Mononuclear cell (primary cell): ENCODE measurements at regions not wholly inside any gene's neighbourhood (a gene's known extent, or its start where the extent isn't known, plus 50 kb on each side); places are given as distances from the start of the nearest gene placed in this dataset.

Experiments used
- H3K27me3 ChIP-seq: 2 replicates; pipeline ENCODE4 v1.6.0; 2011; ENCODE audit warnings: low read length, control low read depth; ENCODE audit not compliant: insufficient read depth
- H3K4me1 ChIP-seq: 2 replicates; pipeline ENCODE4 v1.5.1; 2011; ENCODE audit warnings: mild to moderate bottlenecking, low read length, control low read depth; ENCODE audit not compliant: insufficient read depth
- H3K4me3 ChIP-seq: 2 replicates; pipeline ENCODE4 v1.5.1; 2011; ENCODE audit warnings: mild to moderate bottlenecking, low read length, moderate library complexity
- H3K9me3 ChIP-seq: 2 replicates; pipeline ENCODE4 v1.5.1; 2011; ENCODE audit warnings: low read depth, mild to moderate bottlenecking, control low read depth, low read length

DNA sequence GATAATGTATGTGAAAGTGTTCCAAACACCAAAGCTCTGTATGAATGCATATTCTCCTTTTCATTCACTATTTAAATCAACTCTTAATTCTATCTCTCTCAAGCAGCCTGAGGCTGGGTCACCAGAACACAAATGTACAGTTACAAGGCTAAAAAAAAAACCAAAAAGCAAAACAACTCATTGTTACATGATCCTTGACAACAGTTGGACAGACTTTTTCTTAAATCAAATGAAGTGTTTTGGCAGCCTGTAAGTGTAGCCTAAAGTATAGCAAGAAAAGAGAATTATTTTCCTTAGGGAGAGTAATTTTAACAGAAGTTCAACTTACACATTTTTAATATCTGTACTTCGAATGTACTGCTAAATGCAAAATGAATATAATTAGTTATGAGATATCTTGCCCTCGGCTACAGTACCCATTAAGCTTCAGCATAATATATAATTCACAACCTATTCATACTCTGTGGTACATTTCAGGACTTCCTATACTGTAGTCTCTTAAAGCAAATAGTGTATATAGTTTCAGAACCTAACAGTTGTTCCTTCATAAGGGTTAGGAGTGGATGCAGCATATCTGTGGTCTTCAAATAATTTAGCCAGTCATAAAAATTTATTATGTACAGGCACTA, 214.0 kb upstream of the BTG1 start:
- Histone ChIP-seq H3K9me3 (no peaks in the 10 kb centered on the region), H3K4me3 (no peak overlapping the region), H3K4me1 (peaks cover 35% of the 10 kb centered on the region), H3K27me3 (no peaks in the 10 kb centered on the region)

DNA sequence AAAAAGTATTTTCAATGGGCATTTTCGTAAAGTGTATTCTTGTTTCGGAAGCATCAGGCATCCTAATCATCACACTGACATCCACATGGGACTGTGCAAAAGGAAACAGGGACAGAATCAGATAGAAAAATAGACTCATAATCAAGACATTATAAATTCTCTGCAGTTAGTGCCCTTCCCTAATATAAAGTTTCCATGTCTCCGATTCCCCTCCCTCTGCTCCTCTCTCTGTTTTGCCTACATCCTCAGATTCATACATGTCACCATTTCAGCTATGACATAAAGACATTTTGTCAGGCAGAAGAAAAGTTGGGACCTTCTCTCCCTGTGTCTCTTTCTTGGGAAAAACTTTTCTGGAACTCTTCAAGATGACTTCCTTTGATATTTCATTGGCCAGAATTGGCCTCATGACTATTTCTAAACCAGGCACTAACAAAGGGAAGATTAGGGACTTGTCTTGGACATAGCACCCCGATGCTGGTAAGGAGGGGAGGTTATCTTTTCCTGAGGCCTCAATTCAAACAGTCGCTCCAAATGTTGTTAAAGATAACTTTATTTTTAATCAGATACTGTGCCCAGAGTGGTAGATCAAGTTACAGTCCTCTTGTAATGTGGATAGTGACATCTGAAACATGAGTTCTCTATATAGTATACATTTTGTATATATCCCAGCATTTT, 212.1 kb upstream of the BTG1 start:
- no peaks in the 10 kb centered on the region for H3K9me3 ChIP-seq
- peaks cover 15% of the 10 kb centered on the region for H3K4me1 ChIP-seq
- H3K27me3 ChIP-seq = no peaks in the 10 kb centered on the region
- no peak overlapping the region for H3K4me3 ChIP-seq

DNA sequence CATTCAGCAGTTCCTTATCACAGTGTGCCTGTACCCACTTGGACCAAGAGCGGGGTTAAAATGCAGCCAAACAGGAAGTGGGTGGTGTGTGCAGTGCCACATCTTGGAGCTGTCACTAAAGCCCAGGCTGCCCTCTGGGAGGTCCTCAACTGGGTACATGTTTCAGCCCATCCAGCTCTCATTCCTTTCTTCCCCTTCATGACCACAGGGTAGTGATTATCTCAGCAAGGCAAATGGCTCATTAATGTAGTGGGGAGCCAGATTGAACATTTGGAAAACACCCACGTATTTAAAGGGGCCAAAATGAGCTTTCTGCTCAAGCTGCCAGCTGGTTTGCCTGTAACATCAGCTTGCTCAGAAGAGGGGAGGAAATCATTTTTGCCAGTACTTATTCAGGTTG, 210.8 kb upstream of the BTG1 start:
- H3K4me1 ChIP-seq = peaks cover 13% of the 10 kb centered on the region
- no peak overlapping the region for H3K4me3 ChIP-seq
- H3K27me3 ChIP-seq = no peaks in the 10 kb centered on the region
- H3K9me3 ChIP-seq = no peaks in the 10 kb centered on the region

DNA sequence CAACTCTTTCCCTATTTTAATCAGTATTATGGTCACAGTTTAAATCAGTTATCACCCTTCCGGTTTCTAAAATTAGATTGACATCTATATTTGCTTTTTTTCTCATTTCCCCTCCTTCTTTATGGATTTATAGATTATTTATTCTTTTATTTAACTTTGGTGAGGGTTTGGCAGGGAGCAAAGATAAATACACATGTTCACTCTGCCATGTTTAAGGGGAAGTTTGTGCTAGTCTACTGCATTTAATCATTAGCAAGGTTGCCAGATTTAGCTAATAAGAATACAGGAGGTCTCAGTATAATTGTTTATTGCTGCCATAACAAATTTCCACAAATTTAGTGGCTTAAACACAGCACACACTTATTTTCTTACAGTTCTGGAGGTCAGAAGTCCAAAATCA, 204.0 kb upstream of the BTG1 start:
- Histone ChIP-seq H3K9me3 (no peaks in the 10 kb centered on the region), H3K4me1 (no peaks in the 10 kb centered on the region), H3K4me3 (no peak overlapping the region), H3K27me3 (no peaks in the 10 kb centered on the region)

DNA sequence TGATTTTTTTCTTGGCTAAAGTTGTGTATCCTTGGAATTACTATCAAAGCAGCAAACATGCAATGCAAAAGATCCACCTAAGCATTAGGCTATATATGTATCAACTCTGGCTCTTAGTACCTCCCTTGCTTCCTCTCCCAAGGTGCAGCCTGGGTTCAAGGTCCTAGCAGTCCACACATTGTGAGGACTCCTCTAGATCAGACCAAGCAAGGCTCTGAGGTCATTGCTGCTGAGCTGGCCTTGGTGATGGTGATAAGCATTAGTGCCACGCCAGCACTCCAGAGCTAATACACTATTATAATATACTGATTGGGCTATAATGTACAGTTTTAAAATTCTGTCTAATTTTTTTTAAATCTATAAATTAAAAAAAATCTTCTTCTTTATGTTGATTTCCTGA, 196.9 kb upstream of the BTG1 start:
- H3K9me3 ChIP-seq = no peaks in the 10 kb centered on the region
- H3K4me3 ChIP-seq = no peak overlapping the region
- H3K4me1 ChIP-seq = peaks cover 14% of the 10 kb centered on the region
- no peaks in the 10 kb centered on the region for H3K27me3 ChIP-seq

DNA sequence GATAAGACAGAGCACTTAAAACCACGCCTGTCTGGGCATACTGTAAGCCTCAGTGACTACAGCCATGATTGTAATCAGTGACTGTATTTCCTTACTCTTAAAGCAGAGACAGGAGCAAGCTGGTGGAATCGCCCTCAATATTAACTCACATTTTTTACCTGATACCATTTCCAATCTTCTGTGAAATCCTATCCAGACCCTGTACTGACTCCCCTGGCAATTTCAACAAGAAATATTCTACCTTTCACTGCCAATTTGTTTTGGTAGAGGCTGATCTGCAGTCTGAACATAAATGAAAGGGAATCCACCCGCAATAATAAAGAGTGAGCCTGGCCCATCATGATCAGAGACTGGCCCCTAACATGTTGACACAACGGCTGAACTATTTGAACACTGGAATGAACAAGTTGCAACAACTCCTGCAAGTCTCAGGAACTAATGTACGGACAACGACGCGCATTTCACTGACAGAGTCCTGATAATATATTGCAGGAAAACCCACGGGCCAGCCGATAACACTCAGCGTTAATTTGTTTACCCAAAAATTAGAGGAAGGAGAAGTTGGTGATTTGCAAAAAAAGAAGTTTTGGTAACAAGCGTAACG, 195.5 kb upstream of the BTG1 start:
- H3K27me3 ChIP-seq = no peaks in the 10 kb centered on the region
- H3K9me3 ChIP-seq = no peaks in the 10 kb centered on the region
- H3K4me3 ChIP-seq = peak overlapping the region; percentile 11
- H3K4me1 ChIP-seq = peaks cover 14% of the 10 kb centered on the region

DNA sequence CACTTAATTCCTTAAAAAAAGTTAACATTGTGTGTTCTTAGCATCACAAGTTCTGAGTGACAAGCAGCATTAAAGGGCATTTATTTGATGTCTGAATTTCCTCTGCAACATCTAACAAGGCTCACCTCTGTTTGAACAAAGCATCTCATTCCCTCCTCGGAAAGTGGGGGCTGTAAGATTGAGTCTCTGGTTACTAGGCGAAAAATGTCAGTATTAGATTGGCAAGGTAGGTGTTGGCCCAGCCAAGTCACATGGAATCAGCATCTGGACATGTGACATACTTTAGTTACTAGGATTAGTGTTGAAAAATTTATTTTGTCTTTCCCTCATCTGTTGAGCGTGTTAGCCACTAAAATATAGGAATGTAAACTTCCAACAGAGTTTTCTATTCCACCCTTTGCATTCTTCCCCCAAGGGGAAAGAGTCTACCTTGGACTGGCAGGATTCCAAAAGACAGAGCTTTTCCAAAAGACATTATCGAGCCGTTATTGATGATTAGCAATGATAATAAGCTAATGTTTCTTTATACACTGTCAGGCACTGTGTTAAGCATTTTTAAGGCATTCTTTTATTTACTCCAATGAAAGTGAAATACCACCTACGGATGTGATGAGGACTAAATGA, 194.9 kb upstream of the BTG1 start:
- no peaks in the 10 kb centered on the region for H3K9me3 ChIP-seq

DNA sequence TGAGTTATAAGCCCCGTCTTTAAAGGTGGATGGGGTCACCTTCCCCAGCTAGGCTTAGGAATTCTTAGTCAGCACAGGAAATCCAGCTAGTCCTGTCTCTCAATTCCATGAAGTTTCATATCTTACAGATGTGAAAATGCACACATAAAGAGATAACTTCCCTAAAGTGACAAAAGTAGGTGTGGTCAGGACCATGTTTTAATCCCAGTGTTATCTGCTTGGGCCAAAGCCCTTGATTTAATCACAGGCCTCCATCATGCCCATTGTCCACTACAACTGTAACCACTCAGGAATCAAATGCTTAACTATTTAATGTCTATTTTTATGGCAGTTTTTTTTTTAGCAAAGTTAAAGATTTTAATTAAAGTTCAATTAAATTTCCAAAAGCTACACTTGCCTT, 194.4 kb upstream of the BTG1 start:
- peaks cover 14% of the 10 kb centered on the region for H3K4me1 ChIP-seq
- no peaks in the 10 kb centered on the region for H3K27me3 ChIP-seq
- no peak overlapping the region for H3K4me3 ChIP-seq
- no peaks in the 10 kb centered on the region for H3K9me3 ChIP-seq

More for the DNA sequence above, 194.9 kb upstream of the BTG1 start:
- H3K4me3 ChIP-seq = no peak overlapping the region
- H3K27me3 ChIP-seq = no peaks in the 10 kb centered on the region
- H3K4me1 ChIP-seq = peaks cover 14% of the 10 kb centered on the region

DNA sequence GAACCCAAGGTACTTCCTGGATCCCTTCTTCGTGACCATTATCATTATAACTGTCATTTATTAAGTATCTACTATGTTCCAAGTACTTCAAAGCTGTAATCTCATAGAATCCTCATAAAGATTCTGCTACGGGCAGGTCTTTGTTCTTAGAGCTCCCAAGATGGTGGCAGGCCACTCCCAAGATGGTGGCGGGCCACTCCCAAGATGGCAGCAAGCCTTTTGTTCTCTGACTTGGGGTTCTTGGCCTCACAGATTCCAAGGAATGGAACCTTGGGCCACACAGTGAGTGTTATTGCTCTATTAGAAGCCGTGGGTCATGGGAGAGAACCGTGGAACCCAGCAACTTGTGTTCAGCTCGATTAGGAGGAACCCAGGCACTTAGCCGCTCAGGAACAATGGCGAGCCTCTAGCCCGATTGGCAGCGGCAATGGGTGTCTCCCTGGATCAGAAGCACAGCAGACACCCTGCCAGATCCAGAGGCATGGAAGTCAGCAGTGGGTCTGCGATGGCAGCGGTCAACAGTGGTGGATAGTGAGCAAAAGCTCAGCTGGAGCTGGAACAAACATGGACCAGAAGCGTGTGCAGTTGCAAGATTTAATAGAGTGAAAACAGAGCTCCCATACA, 193.7 kb upstream of the BTG1 start:
- H3K27me3 ChIP-seq = no peaks in the 10 kb centered on the region

DNA sequence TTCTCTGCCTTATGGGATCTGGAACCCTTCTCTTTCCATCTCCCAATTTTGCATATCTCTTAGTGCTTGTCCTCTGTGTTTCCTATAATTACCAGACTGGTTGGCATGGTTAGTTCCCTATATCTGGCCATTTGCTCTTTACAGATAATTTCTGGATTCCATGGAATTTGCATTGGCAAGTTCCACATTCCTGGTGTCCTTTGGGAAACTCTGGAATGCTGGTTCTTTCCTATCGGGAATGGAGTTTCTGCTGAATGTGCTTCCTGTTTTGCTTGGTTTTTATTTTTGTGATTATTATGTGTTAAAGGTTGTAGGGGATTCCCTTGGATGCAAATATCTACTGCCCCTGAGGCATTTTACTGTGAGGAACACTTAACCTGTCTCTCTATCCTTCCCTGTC, 193.0 kb upstream of the BTG1 start:
- Histone ChIP-seq H3K4me1 (peaks cover 14% of the 10 kb centered on the region), H3K27me3 (no peaks in the 10 kb centered on the region), H3K4me3 (no peak overlapping the region), H3K9me3 (no peaks in the 10 kb centered on the region)

More for the DNA sequence above, 193.7 kb upstream of the BTG1 start:
- H3K9me3 ChIP-seq = no peaks in the 10 kb centered on the region
- H3K4me3 ChIP-seq = no peak overlapping the region
- peaks cover 14% of the 10 kb centered on the region for H3K4me1 ChIP-seq

DNA sequence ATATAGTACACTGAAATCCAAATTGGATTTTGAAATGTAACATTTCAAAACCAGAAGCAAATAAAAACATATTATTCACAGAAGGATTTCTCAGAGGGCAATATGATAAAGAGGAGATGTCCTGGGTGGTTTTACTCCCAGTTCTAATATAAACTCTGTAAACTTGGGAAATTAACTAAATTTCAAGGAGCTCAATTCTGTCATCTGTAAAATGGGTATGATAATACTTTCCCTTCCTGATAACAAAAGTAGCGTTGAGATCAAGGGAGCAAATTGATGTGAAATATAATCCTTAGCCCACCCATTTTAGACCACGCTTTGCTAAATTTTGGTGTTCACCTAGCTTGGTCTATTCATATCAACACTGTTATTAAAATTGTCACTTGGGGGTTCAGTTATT, 192.5 kb upstream of the BTG1 start:
- Histone ChIP-seq H3K4me3 (no peak overlapping the region), H3K27me3 (no peaks in the 10 kb centered on the region), H3K4me1 (peaks cover 16% of the 10 kb centered on the region), H3K9me3 (no peaks in the 10 kb centered on the region)

DNA sequence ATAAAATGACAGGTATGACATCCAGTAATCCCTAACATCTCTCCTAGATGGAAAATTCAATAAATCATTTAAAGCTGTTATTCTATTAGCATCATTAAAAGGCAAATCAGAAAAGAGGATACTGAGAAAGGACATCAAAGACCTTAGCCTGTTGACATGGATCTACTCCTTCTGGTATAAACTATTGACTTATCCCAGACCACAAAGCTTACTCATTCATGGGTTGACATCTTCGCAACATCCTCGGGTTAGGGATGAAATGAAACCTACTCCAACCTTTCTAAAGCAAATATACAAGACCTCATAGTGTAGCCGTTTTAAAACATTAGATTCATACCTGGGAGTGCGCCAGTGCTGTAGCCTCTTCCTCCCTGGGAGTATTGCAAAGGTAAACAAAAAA, 191.5 kb upstream of the BTG1 start:
- H3K4me1 ChIP-seq = peaks cover 24% of the 10 kb centered on the region
- H3K27me3 ChIP-seq = no peaks in the 10 kb centered on the region
- no peaks in the 10 kb centered on the region for H3K9me3 ChIP-seq
- no peak overlapping the region for H3K4me3 ChIP-seq

DNA sequence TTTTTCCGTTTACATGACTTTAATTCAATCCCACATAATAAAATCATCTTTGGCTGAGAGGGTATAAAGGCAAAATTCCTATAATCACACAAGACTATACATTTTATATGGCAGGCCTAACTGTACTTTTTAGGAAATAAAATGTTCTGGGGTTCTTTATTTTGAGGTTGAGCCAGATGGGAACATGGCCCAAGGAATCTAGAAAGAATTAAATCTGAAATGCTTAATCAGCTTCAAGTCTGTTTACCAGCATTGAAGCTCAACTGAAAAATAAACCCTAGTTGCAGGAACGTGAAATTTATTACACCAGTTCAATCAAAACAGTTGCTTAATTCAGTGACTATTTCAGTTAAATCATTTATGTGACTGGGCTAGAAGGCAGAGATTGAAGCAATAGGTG, 191.0 kb upstream of the BTG1 start:
- H3K4me3 ChIP-seq = no peak overlapping the region
- H3K9me3 ChIP-seq = no peaks in the 10 kb centered on the region
- H3K27me3 ChIP-seq = no peaks in the 10 kb centered on the region
- peaks cover 24% of the 10 kb centered on the region for H3K4me1 ChIP-seq

DNA sequence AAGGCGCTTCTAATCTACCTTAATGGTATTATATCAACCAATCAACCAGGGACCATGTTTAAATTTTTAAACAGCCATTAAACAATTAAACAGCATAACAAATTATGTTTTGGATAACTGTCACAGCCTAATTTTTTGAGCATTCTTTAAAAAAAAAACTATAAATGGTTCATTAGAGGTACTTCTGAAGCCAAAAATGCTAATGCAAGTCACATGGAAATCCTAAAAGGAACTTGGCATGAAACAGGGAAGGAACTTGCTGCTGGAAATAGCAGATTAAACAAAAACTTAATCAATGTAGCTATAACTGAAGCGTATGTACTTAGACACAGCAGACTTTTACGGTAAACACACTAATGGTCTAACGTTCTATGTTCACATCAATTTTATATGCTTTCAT, 190.2 kb upstream of the BTG1 start:
- Histone ChIP-seq H3K27me3 (no peaks in the 10 kb centered on the region), H3K4me1 (peaks cover 19% of the 10 kb centered on the region), H3K4me3 (no peak overlapping the region), H3K9me3 (no peaks in the 10 kb centered on the region)

DNA sequence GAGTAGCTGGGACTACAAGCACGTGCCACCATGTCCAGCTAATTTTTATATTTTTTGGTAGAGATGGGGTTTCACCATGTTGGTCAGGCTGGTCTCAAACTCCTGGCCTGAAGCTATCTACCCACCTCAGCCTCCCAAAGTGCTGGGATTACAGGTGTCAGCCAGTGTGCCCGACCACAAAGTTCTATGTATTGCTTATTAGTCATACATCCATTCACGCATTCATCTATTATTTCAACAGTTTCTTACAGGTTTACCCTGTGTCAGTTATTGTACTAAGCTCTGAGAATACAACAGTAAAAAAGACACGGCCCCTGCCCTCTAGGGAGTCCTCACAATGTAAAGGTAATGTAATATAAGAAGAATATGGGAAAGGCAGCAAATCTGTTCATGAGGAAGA, 188.9 kb upstream of the BTG1 start:
- Histone ChIP-seq H3K4me1 (peaks cover 10% of the 10 kb centered on the region), H3K9me3 (no peaks in the 10 kb centered on the region), H3K4me3 (no peak overlapping the region), H3K27me3 (no peaks in the 10 kb centered on the region)
